ENCODE measurements at regions not wholly inside any gene's neighbourhood (a gene's known extent, or its start where the extent isn't known, plus 50 kb on each side); places are given as distances from the start of the nearest gene placed in this dataset.

DNA sequence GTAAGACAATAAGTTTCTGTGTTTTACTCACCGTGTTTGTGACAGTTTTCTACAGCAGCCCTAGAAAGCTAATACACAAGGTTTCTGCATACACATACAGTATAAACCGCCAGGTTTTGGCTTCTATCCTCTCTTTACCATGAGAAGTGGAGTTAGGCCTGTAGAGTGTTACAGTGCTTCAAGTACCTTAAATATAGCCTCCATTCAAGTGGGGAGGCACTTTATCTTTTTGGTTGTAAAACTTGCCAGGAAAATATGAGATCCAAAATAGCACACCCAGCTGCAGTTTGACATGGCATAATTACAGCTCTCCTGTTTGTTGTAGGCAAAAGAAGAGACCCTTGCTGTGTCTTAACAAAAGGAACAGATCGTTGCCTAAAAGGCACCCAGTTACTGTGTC, 90.3 kb upstream of the PTPN3 start:
- TF ChIP-seq SRF (IDR thresholded peaks at IDR 0.05; ENCODE audit: low read depth) (no peak), POLR2AphosphoS5 (IDR thresholded peaks at IDR 0.05; ENCODE audit: low read depth, low read length) (no peak), SP1 (IDR thresholded peaks at IDR 0.05; ENCODE audit: low read depth) (no peak), CTCF (IDR thresholded peaks at IDR 0.05 in 2 of 3, conservative IDR thresholded peaks at IDR 0.05 in 1 of 3; ENCODE audit: borderline replicate concordance in 1 of 3, insufficient read depth in 1 of 3, low read depth in 2 of 3, low read length in 2 of 3) (no peak), JUND (IDR thresholded peaks at IDR 0.05) (no peak), POLR2A (IDR thresholded peaks at IDR 0.05; ENCODE audit: borderline replicate concordance, extremely low read depth, insufficient read depth, insufficient read length) (no peak), EZH2 (IDR thresholded peaks at IDR 0.05) (no peak), CBX3 (IDR thresholded peaks at IDR 0.05; ENCODE audit: low read depth) (no peak), ZNF274 (IDR thresholded peaks at IDR 0.05; ENCODE audit: low read depth, low read length) (no peak), TCF7L2 (IDR thresholded peaks at IDR 0.05; ENCODE audit: borderline replicate concordance, extremely low read depth, insufficient read depth, insufficient read length) (no peak)
- TF ChIP-seq, protein P1, sequence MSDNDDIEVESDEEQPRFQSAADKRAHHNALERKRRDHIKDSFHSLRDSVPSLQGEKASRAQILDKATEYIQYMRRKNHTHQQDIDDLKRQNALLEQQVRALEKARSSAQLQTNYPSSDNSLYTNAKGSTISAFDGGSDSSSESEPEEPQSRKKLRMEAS (IDR thresholded peaks at IDR 0.05): no peak
- TF ChIP-seq, protein P2, sequence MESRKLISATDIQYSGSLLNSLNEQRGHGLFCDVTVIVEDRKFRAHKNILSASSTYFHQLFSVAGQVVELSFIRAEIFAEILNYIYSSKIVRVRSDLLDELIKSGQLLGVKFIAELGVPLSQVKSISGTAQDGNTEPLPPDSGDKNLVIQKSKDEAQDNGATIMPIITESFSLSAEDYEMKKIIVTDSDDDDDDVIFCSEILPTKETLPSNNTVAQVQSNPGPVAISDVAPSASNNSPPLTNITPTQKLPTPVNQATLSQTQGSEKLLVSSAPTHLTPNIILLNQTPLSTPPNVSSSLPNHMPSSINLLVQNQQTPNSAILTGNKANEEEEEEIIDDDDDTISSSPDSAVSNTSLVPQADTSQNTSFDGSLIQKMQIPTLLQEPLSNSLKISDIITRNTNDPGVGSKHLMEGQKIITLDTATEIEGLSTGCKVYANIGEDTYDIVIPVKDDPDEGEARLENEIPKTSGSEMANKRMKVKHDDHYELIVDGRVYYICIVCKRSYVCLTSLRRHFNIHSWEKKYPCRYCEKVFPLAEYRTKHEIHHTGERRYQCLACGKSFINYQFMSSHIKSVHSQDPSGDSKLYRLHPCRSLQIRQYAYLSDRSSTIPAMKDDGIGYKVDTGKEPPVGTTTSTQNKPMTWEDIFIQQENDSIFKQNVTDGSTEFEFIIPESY (IDR thresholded peaks at IDR 0.05; ENCODE audit: extremely low read depth, insufficient replicate concordance, low read length): no peak

Data from HCT116 (cell line).